ENCODE measurements at regions not wholly inside any gene's neighbourhood (a gene's known extent, or its start where the extent isn't known, plus 50 kb on each side); places are given as distances from the start of the nearest gene placed in this dataset.

GRCh38 chr4:140289486-140289885 is 84.0 kb upstream of the SCOC start:
- Histone ChIP-seq H3K4me3 (IDR thresholded peaks at IDR 0.05; ENCODE audit: insufficient read depth, low read depth, low read length) (no peak overlapping the region), H3K36me3 (ENCODE audit: insufficient read depth) (no peaks in the 10 kb centered on the region)

GRCh38 chr4:140286456-140286855 is 87.0 kb upstream of the SCOC start:
- Histone ChIP-seq H3K27ac (no peak overlapping the region), H3K36me3 (ENCODE audit: insufficient read depth) (no peaks in the 10 kb centered on the region), H2AFZ (ENCODE audit: low read depth) (no peak overlapping the region), H3K4me2 (no peak overlapping the region), H3K27me3 (ENCODE audit: insufficient read depth, low read depth) (no peaks in the 10 kb centered on the region), H4K20me1 (ENCODE audit: insufficient read depth) (no peaks in the 10 kb centered on the region), H3K79me2 (ENCODE audit: insufficient read depth, low read depth) (no peaks in the 10 kb centered on the region), H3K9ac (no peak overlapping the region), H3K4me3 (IDR thresholded peaks at IDR 0.05; ENCODE audit: insufficient read depth, low read depth, low read length) (no peak overlapping the region), H3K4me1 (ENCODE audit: low read depth, poor library complexity, severe bottlenecking) (no peaks in the 10 kb centered on the region)
- TF ChIP-seq, protein P1, sequence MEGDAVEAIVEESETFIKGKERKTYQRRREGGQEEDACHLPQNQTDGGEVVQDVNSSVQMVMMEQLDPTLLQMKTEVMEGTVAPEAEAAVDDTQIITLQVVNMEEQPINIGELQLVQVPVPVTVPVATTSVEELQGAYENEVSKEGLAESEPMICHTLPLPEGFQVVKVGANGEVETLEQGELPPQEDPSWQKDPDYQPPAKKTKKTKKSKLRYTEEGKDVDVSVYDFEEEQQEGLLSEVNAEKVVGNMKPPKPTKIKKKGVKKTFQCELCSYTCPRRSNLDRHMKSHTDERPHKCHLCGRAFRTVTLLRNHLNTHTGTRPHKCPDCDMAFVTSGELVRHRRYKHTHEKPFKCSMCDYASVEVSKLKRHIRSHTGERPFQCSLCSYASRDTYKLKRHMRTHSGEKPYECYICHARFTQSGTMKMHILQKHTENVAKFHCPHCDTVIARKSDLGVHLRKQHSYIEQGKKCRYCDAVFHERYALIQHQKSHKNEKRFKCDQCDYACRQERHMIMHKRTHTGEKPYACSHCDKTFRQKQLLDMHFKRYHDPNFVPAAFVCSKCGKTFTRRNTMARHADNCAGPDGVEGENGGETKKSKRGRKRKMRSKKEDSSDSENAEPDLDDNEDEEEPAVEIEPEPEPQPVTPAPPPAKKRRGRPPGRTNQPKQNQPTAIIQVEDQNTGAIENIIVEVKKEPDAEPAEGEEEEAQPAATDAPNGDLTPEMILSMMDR (conservative IDR thresholded peaks at IDR 0.05; ENCODE audit: low read depth, low read length), result no peak

More at GRCh38 chr4:140289486-140289885, 84.0 kb upstream of the SCOC start:
- Histone ChIP-seq H3K27ac (no peak overlapping the region), H3K4me2 (no peak overlapping the region), H4K20me1 (ENCODE audit: insufficient read depth) (no peaks in the 10 kb centered on the region), H3K9ac (no peak overlapping the region), H3K79me2 (ENCODE audit: insufficient read depth, low read depth) (no peaks in the 10 kb centered on the region), H3K4me1 (ENCODE audit: low read depth, poor library complexity, severe bottlenecking) (no peaks in the 10 kb centered on the region), H3K27me3 (ENCODE audit: insufficient read depth, low read depth) (no peaks in the 10 kb centered on the region), H2AFZ (ENCODE audit: low read depth) (no peak overlapping the region)
- TF ChIP-seq, protein P1 (conservative IDR thresholded peaks at IDR 0.05; ENCODE audit: low read depth, low read length), result no peak

DNA sequence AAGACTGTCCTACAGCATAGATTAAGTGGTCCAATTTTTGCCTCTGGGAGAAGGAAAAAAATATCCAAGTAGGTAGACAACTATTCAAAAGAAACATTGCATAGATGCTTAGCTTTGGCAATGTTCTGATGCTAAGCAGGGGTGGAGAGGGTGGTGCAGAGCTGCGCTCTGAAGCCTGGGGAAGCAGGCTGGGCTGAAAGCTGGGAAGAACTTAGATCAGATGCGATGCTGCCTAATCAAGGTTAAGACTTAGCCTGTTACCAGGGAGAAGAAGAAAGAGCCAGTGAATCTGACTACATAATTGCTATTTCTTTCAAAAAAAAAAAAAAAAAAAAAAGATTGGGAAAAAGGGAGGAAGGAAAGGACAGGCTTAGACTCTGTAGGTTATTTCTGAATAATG is 89.0 kb upstream of the SCOC start:
- Histone ChIP-seq H3K27me3 (ENCODE audit: insufficient read depth, low read depth) (no peaks in the 10 kb centered on the region), H3K4me1 (ENCODE audit: low read depth, poor library complexity, severe bottlenecking) (no peaks in the 10 kb centered on the region), H3K27ac (no peak overlapping the region), H2AFZ (ENCODE audit: low read depth) (no peak overlapping the region), H3K9ac (no peak overlapping the region), H3K4me2 (no peak overlapping the region), H4K20me1 (ENCODE audit: insufficient read depth) (no peaks in the 10 kb centered on the region), H3K36me3 (ENCODE audit: insufficient read depth) (no peaks in the 10 kb centered on the region), H3K79me2 (ENCODE audit: insufficient read depth, low read depth) (no peaks in the 10 kb centered on the region), H3K4me3 (IDR thresholded peaks at IDR 0.05; ENCODE audit: insufficient read depth, low read depth, low read length) (no peak overlapping the region)
- TF ChIP-seq, protein P1 (conservative IDR thresholded peaks at IDR 0.05; ENCODE audit: low read depth, low read length), result no peak

DNA sequence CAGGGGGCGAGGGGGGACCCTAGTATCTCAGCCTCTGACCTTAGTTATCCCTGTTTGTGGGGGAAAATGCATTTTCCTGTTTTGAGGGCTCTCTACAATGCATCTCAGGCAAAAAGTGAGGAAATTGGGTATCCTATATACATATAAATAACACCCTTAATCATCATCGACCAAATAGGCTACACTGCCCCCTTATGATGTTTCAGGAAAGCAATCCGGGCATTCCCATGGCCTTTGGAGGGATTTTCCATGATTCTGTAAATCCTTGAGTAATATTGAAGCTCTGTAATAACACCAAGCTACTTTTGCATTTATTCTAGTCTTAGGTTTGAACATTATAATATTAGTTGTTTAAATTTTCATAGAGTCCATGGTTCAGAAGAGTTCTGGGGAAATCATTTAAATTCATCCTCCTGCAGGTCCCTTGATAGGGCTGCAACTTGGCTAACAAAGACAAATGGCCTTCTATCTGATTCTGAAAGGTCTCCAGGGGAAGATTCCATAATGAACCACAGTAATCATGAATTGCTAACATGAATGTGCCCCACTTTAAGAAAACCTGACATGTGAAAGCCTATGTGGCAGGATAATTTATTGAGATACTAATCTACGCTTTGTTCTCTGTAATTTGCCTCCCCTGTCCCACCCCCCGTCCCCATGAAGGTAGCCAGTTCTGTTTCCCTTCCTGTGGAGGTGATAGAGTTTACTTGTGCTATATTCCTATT is 91.5 kb upstream of the SCOC start:
- H3K4me2 ChIP-seq, result no peak overlapping the region
- no peak overlapping the region for H2AFZ ChIP-seq (ENCODE audit: low read depth)
- no peak overlapping the region for H3K9ac ChIP-seq
- no peak overlapping the region for H3K4me3 ChIP-seq (IDR thresholded peaks at IDR 0.05; ENCODE audit: insufficient read depth, low read depth, low read length)
- TF ChIP-seq, protein P1 (conservative IDR thresholded peaks at IDR 0.05; ENCODE audit: low read depth, low read length), result no peak
- H3K79me2 ChIP-seq (ENCODE audit: insufficient read depth, low read depth), result no peaks in the 10 kb centered on the region
- no peaks in the 10 kb centered on the region for H3K27me3 ChIP-seq (ENCODE audit: insufficient read depth, low read depth)
- H3K4me1 ChIP-seq (ENCODE audit: low read depth, poor library complexity, severe bottlenecking), result no peaks in the 10 kb centered on the region
- H3K36me3 ChIP-seq (ENCODE audit: insufficient read depth), result no peaks in the 10 kb centered on the region
- no peak overlapping the region for H3K27ac ChIP-seq
- no peaks in the 10 kb centered on the region for H4K20me1 ChIP-seq (ENCODE audit: insufficient read depth)

All from KMS-11 (cell line).